ENCODE measurements at regions not wholly inside any gene's neighbourhood (a gene's known extent, or its start where the extent isn't known, plus 50 kb on each side); places are given as distances from the start of the nearest gene placed in this dataset.

DNA sequence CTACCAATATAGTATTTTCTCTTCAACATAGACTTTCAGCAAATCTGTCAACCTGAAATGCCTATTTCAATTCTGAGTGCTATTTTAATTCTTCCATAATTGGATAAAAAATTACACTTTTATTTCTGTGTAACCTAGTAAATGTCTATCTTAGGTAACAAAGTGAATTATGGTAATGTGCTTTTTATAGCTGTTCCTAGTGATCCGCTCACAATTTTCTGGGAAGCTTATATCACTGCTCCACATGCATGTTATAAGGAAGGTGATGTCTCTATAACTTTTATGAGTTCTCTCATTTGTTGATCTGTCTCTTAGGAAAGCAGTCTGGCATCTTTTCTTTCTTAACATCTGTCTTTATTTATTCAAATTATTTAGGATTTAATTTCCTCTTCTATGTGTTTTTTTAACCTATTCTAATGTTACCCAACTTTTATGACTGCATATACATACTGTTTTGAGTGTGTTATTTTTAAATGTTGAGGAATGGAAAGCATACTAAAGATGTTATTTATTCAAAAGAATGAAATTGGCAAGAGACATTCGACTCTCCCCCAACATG lies 777.1 kb upstream of the MDGA2 start:
- TF ChIP-seq SP1 (IDR thresholded peaks at IDR 0.05) (no peak), FOXM1 (IDR thresholded peaks at IDR 0.05; ENCODE audit: borderline replicate concordance) (no peak), SUZ12 (IDR thresholded peaks at IDR 0.05) (no peak), TARDBP (IDR thresholded peaks at IDR 0.05) (no peak), ZNF384 (IDR thresholded peaks at IDR 0.05) (no peak), BHLHE40 (IDR thresholded peaks at IDR 0.05; ENCODE audit: borderline replicate concordance) (no peak), ELF4 (IDR thresholded peaks at IDR 0.05) (no peak), FOXA1 (IDR thresholded peaks at IDR 0.05) (no peak), FOXK2 (IDR thresholded peaks at IDR 0.05) (no peak), LEF1 (IDR thresholded peaks at IDR 0.05; ENCODE audit: borderline replicate concordance) (no peak)

Data from HEK293T (cell line).